WI38 (cell line): ENCODE measurements at regions not wholly inside any gene's neighbourhood (a gene's known extent, or its start where the extent isn't known, plus 50 kb on each side); places are given as distances from the start of the nearest gene placed in this dataset.

Experiments used
- H3K4me3 ChIP-seq: 2 replicates; pipeline ENCODE4 v1.5.1; 2011; ENCODE audit warnings: low read depth, mild to moderate bottlenecking, control low read depth, low read length
- CTCF ChIP-seq: IDR thresholded peaks from 2 replicates; pipeline ENCODE4 v1.5.1; 2012; ENCODE audit warnings: low read depth, mild to moderate bottlenecking, control low read depth, low read length

- no peak for TF ChIP-seq CTCF
- no peak overlapping the region for H3K4me3 ChIP-seq
Measured at GRCh38 chr2:195505701-195506100, 151.3 kb upstream of the SLC39A10 start.

- no peak overlapping the region for H3K4me3 ChIP-seq
- no peak for TF ChIP-seq CTCF
Measured at GRCh38 chr2:195503208-195503607, 153.8 kb upstream of the SLC39A10 start.

GRCh38 chr2:195501746-195502145 is 155.3 kb upstream of the SLC39A10 start:
- no peak for TF ChIP-seq CTCF
- H3K4me3 ChIP-seq = no peak overlapping the region

- no peak for TF ChIP-seq CTCF
Measured at GRCh38 chr2:195500879-195501278, 156.1 kb upstream of the SLC39A10 start.

GRCh38 chr2:195498839-195499490 is 158.1 kb upstream of the SLC39A10 start:
- TF ChIP-seq CTCF = no peak
- H3K4me3 ChIP-seq = no peak overlapping the region

More at GRCh38 chr2:195500879-195501278, 156.1 kb upstream of the SLC39A10 start:
- no peak overlapping the region for H3K4me3 ChIP-seq

- TF ChIP-seq CTCF = no peak
- no peak overlapping the region for H3K4me3 ChIP-seq
Measured at GRCh38 chr2:195498176-195498575, 158.8 kb upstream of the SLC39A10 start.

- no peak for TF ChIP-seq CTCF
- no peak overlapping the region for H3K4me3 ChIP-seq
Measured at GRCh38 chr2:195496991-195497390, 160.0 kb upstream of the SLC39A10 start.
